Activated CD4-positive, CD25-positive, alpha-beta regulatory T cell (primary cell): ENCODE measurements at regions not wholly inside any gene's neighbourhood (a gene's known extent, or its start where the extent isn't known, plus 50 kb on each side); places are given as distances from the start of the nearest gene placed in this dataset.
"Not testable (repeated sequence)": the region's sequence is repeated elsewhere in the genome, so short reads cannot be mapped to it uniquely, and the experiment has no call there.

Experiments
- DNase-seq, 4 experiments: peaks; one replicate each; lab custom pipeline; 2025; lab: John Stamatoyannopoulos, UW

- peak; percentile 45 to 76 (median 52) for DNase-seq
These were observed 132.3 kb upstream of the C11orf58 start for GRCh38 chr11:16605894-16606783.

- no peak for DNase-seq
These were observed 133.0 kb upstream of the C11orf58 start for GRCh38 chr11:16605389-16605893.

DNA sequence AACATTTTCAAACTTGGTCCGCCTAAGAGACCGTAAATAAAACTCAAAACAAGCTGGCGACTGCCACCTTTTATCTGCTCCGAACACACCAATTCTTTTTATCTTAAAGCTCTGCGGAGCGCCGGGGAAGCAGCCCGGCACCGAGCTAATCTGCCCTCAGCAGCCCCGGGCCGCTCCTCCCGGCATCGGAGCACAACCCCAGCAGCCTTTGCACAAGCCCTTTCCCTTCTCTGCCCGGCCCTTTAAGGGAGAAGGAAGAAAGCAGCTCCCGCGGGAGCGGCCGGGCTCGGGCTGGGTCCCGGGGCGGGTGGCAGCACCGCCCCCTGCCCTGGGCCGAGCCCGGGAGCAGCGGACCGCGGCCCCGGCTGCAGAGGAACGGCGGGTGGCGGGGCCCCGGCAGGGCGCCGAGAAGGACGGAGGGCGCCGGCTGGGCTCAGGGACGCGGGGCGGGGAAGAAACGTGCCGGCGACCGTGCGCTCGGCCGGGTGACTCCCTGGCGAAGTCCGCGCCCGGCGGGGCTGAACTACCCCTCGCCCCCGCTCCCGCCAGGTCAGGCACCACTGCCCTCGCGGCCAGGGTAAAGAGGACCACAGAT, 133.6 kb upstream of the C11orf58 start:
- DNase-seq: no peak

GRCh38 chr11:16603890-16604793, 134.3 kb upstream of the C11orf58 start:
- DNase-seq: no peak

DNA sequence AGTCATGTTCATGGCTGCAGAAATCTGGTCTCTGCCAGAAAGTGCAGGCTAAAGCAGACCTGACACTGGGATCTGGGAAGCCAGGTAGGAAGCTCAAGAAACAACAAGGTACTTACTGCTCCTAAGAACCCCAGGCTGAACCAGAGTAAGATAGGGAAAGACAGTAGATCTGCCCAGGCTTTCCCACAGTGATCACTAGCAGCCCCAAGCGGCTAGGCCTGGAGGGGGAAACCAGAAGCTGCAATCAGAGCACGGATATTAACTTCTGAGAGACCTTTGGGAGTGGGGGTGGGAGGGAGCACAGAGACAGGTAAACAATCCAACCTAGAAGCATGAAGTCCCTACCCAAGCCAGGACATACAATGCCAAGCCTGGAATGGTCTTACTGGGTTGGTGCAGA, 135.2 kb upstream of the C11orf58 start:
- DNase-seq: no peak

- no peak for DNase-seq
These were observed 139.5 kb upstream of the C11orf58 start for GRCh38 chr11:16598906-16599305.

DNA sequence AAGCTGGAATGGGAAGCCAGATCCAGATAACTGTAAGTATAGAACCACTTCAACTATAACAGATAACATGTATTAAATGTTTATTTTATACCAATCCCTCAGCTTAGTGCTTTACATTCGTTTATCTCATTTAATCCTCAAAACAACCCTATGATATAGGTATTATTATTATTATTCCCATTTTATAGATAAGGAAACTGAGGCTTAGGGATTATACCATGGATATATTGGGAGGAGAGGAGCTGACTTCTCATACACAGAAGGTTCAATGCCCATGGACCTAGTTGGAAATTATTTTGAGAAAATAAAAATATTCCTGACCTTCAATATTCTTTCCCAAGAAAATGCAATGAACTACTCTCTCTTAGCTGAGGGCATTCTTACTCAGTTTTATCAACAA, 140.4 kb upstream of the C11orf58 start:
- DNase-seq: no peak

GRCh38 chr11:16596231-16596630, 142.2 kb upstream of the C11orf58 start:
- no peak for DNase-seq

- DNase-seq: no peak
These were observed 147.3 kb upstream of the C11orf58 start for GRCh38 chr11:16591157-16591556.

GRCh38 chr11:16587670-16588069, 150.8 kb upstream of the C11orf58 start:
- DNase-seq: no peak

- DNase-seq: no peak
These were observed 153.9 kb upstream of the C11orf58 start for GRCh38 chr11:16584569-16584968.

- DNase-seq: not testable (repeated sequence)
These were observed 157.4 kb upstream of the C11orf58 start for GRCh38 chr11:16581078-16581477.

DNA sequence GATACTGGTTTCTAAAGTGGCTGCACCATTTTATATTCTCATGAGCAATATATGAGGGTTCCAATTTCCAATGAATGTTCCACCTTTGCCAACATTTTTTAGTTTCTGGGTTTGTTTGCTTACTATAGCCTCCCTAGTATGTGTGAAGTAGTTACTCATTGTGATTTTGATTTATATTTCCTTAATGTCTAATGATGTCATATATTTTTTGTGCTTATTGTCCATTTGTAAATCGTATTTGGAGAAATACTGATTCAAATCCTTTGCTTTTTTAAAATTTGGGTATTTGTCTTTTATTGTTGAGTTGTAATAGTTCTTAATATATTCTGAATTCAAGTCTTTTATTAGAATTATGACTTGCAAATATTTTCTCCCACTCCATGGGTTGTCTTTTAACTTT, 161.0 kb upstream of the C11orf58 start:
- no peak for DNase-seq

DNA sequence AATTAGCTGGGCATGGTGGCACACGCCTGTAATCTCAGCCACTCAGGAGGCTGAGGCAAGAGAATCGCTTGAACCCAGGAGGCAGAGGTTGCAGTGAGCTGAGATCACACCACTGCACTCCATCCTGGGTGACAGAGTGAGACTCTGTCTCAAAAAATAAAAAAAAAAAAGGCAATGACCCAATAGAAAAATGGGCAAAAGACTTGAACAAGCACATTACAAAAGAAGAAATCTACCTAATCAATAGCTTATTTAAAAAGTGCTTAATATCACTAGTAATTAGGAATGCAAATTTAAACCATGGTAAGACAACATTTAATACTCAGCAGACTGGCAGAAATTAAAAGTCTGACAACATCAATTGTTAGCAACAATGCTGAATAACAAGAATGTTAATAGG, 163.6 kb upstream of the C11orf58 start:
- not testable (repeated sequence) for DNase-seq

DNA sequence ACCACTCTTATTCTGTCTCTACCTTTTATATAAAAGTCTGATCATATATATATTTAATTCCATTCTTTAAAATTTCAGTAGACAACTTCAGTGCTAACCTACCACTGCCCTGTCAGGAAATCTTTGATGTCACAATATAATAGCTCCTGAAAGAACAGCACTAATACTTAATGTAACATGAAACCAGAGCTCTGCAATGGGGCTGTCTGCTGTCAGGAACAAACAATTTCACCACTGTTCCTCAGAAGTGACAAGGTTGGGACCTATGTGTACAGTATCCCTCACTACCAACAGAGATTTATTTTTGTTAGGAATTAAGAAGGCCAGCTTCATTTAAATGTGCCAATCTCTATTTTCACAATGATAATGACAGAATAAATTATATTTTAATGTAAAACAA, 165.5 kb upstream of the C11orf58 start:
- no peak for DNase-seq

DNA sequence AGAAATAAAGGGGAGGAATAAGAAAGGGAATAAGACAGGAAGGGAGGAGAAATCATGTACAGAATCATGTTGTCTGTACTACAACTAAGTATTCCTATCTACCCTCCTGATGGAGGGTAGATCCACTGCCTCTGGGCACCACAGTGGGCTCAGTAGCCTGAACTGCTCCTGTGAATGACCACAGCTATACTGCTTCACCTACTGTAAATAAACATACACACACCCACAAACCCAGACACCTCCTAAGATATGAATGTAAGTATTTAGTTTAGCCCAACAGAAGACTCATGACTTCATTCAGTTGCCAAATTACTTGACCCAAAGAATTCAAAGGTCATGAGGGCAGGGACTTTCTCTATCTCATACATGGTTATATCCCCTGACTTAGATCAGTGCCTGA, 177.3 kb upstream of the C11orf58 start:
- DNase-seq: no peak

GRCh38 chr11:16558494-16558893, 180.0 kb upstream of the C11orf58 start:
- no peak for DNase-seq

DNA sequence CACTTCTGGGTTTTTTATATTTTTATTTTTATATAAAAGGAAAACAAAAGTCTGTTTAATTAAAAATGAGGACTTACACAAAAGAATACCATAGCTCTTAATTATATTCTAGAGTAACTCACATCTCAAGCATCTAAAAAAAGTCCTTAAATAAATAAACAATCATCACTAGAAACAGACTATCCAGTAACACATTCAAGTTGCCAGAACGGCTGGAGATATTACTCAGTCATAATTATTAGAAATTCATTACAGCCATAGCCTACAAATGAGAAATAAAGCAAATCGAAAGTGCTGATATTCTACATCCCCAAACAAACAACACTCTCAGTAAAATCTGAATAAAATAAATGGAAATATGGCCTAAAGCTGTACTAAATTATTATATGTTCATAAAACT, 182.5 kb upstream of the C11orf58 start:
- no peak for DNase-seq

- no peak for DNase-seq
These were observed 184.1 kb upstream of the C11orf58 start for GRCh38 chr11:16554361-16554760.

- no peak for DNase-seq
These were observed 190.6 kb upstream of the C11orf58 start for GRCh38 chr11:16547879-16548278.

DNA sequence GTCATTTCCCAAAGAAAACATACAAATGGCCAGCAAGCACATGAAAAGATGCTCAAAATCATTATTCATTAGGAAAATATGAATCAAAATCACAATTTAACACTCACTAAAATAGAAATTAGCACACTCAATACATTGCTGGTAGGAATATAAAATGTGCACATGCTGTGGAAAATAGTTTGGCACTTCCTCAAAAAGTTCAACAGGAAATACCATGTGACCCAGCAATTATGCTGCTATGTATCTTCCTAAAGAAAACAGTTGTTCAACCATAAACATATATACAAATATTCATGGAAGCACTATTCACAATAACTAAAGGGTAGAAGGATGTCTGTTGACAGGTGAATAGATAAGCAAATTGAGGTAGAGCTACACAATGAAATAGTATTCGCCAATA, 187.3 kb upstream of the SOX6 start:
- DNase-seq: no peak

DNA sequence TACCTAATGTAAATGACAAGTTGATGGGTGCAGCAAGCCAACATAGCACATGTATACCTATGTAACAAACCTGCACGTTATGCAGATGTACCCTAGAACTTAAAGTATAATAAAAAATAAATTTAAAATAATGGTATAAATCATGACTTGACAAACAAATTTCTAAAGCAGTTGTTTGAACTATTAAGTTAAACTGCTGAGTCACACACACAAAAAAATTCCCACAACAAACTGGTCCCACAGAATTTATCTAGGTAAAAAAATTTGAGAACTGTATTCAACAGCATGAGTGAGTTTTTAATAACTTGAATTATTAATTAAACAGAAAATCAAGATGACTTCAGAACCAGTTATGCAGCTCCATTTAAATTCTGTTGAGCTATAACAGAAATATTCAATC, 186.0 kb upstream of the SOX6 start:
- DNase-seq: no peak
